Naive thymus-derived CD8-positive, alpha-beta T cell (primary cell): ENCODE measurements at regions not wholly inside any gene's neighbourhood (a gene's known extent, or its start where the extent isn't known, plus 50 kb on each side); places are given as distances from the start of the nearest gene placed in this dataset.
A peak's percentile ranks its signal among the peaks of the same experiment; 100 is the strongest.

ENCODE experiments used
- ATAC-seq, 2 donors: fragments of 150-1000 bp; cut with Tn5 transposase in 1 of 2; sonication (Bioruptor Pico), chemical (Tn5 transposase) in 1 of 2; 1 replicate in 1 of 2; 2 replicates in 1 of 2; pipeline ENCODE4 v1.10.0; 2021; ENCODE audit warnings: mild to moderate bottlenecking in 2 of 2, moderate library complexity in 2 of 2
- POLR2A ChIA-PET: fragments of 350-600 bp; sonication (Branson Sonifier 250); formaldehyde crosslinking; loops from one replicate; lab custom pipeline; 2021; ENCODE audit warnings: antibody characterized with exemption; lab: Charles Lee
- DNase-seq, 10 donors: peaks; one replicate each; pipeline versions ENCODE4 v3.0.0 to v3.0.0-alpha.2; 2020 to 2022
- H3K27ac Mint-ChIP-seq, 10 donors: one replicate each; pipeline ENCODE4 v1.8.0; 2020 to 2022; ENCODE audit warnings: mild to moderate bottlenecking in 10 of 10, mixed read lengths in 10 of 10, moderate library complexity in 4 of 10, inconsistent platforms in 1 of 10
- H3K27me3 Mint-ChIP-seq, 5 donors: one replicate each; pipeline ENCODE4 v1.8.0; 2021 to 2022; ENCODE audit warnings: mixed read lengths in 5 of 5
- H3K36me3 Mint-ChIP-seq, 3 donors: one replicate each; pipeline ENCODE4 v1.8.0; 2020 to 2022; ENCODE audit warnings: mixed read lengths in 3 of 3, mild to moderate bottlenecking in 2 of 3, inconsistent platforms in 1 of 3
- H3K4me1 Mint-ChIP-seq, 4 donors: one replicate each; pipeline ENCODE4 v1.8.0; 2021 to 2022; ENCODE audit warnings: mixed read lengths in 4 of 4
- H3K4me3 Mint-ChIP-seq, 10 donors: one replicate each; pipeline ENCODE4 v1.8.0; 2020 to 2022; ENCODE audit warnings: mild to moderate bottlenecking in 10 of 10, mixed read lengths in 10 of 10, moderate library complexity in 6 of 10, inconsistent platforms in 1 of 10
- H3K9me3 Mint-ChIP-seq, 9 donors: one replicate each; pipeline ENCODE4 v1.8.0; 2020 to 2022; ENCODE audit warnings: mixed read lengths in 9 of 9, mild to moderate bottlenecking in 3 of 9, inconsistent platforms in 1 of 9, moderate library complexity in 1 of 9

GRCh38 chr15:69747193-69747592 lies 294.6 kb downstream of the RPLP1 start:
- Mint-ChIP-seq H3K9me3 (peaks cover 0 to 3% (median 0%) of the 10 kb centered on the region in 9 donors), H3K36me3 (peaks cover 0 to 2% (median 0%) of the 10 kb centered on the region in 3 donors), H3K27ac (no peak overlapping the region), H3K27me3 (peaks cover 17 to 76% (median 50%) of the 10 kb centered on the region in 5 donors), H3K4me3 (no peak overlapping the region), H3K4me1 (peaks cover 20 to 49% (median 36%) of the 10 kb centered on the region in 4 donors)
- ATAC-seq (no peak), DNase-seq (no peak)
- POLR2A ChIA-PET, result no interaction called here

GRCh38 chr15:69748131-69748530 lies 295.5 kb downstream of the RPLP1 start:
- POLR2A ChIA-PET, result interaction anchor here (2.5 kb wide), 1 partner anchor 12 kb away, joined by 9 read pairs; no protein-coding TSS in a partner anchor
- DNase-seq (no peak), ATAC-seq (no peak)
- Mint-ChIP-seq H3K9me3 (peaks cover 0 to 9% (median 4%) of the 10 kb centered on the region in 9 donors), H3K4me3 (no peak overlapping the region), H3K27ac (peak overlapping the region in 1 of 10 donors; percentile 15), H3K27me3 (peaks cover 17 to 83% (median 50%) of the 10 kb centered on the region in 5 donors), H3K36me3 (peaks cover 0 to 7% (median 4%) of the 10 kb centered on the region in 3 donors), H3K4me1 (peaks cover 20 to 53% (median 33%) of the 10 kb centered on the region in 4 donors)

DNA sequence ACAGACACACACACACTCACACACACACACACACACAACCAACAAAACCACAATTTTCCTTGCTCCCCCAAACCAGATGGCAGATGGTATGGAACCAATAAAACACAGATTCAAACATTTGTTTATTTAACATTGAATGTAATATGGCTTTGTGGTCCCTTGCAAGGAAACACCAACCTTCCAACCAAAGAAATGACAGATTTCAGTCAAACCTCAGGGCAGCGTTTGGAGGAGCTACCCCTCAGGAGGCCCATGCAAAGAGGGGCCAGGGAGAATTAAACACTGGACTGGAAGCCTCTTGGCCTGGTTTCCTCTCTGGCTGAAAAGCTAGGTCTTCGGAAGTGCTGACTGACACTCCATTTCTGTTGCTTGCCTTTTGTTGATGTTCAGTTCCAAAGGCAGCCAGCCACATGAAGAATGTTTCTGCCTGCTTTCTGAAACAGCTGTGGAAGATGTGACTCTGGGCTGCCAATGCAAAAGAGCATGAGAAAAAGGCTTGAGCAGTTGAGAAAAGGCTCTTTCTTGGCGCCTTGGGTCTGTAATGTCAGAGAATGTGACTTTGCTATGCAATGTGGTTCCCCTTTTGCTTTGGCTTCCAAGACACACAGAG lies 296.1 kb downstream of the RPLP1 start:
- H3K27ac Mint-ChIP-seq, result peak overlapping the region in 2 of 10 donors; percentile 6 to 26
- peaks cover 0 to 8% (median 4%) of the 10 kb centered on the region in 3 donors for H3K36me3 Mint-ChIP-seq
- DNase-seq (no peak), ATAC-seq (no peak)
- H3K27me3 Mint-ChIP-seq, result peaks cover 14 to 83% (median 44%) of the 10 kb centered on the region in 5 donors
- POLR2A ChIA-PET, result interaction anchor here (2.2 to 2.5 kb wide), 2 partner anchors 11 to 351 kb away, joined by 5 to 9 read pairs; no protein-coding TSS in a partner anchor
- peaks cover 19 to 53% (median 31%) of the 10 kb centered on the region in 4 donors for H3K4me1 Mint-ChIP-seq
- no peak overlapping the region for H3K4me3 Mint-ChIP-seq
- H3K9me3 Mint-ChIP-seq, result peaks cover 0 to 9% (median 6%) of the 10 kb centered on the region in 9 donors

- Mint-ChIP-seq H3K4me3 (no peak overlapping the region), H3K27ac (peak overlapping the region in 1 of 10 donors; percentile 53), H3K4me1 (peaks cover 14 to 53% (median 31%) of the 10 kb centered on the region in 4 donors), H3K27me3 (peaks cover 14 to 83% (median 40%) of the 10 kb centered on the region in 5 donors), H3K9me3 (peaks cover 0 to 9% (median 8%) of the 10 kb centered on the region in 9 donors), H3K36me3 (peaks cover 0 to 8% (median 4%) of the 10 kb centered on the region in 3 donors)
- no peak for ATAC-seq
- POLR2A ChIA-PET, result interaction anchor here (2.2 to 2.5 kb wide), 2 partner anchors 10 to 350 kb away, joined by 5 to 9 read pairs; no protein-coding TSS in a partner anchor
- DNase-seq, result no peak
Measured at GRCh38 chr15:69749274-69749673, 296.7 kb downstream of the RPLP1 start.

DNA sequence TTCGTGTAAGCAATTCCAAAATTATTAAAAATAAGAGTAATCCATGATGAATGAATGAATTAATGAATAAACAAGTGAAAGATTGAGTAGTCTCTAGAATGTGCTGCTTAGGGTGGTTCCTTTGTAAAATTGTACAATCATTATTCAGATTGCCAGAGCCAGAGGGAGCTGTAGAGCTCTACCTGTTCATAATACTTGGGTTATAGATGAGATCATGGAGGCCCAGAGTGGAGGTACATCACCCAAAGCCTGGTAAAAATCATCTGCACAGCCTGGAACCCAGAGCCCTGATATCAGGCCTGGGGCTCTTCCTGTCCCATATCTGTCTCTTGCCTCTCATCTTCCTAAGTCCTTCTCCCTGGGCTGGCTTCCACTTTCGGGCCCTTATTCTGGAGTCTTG lies 297.2 kb downstream of the RPLP1 start:
- H3K27me3 Mint-ChIP-seq, result peaks cover 14 to 83% (median 43%) of the 10 kb centered on the region in 5 donors
- POLR2A ChIA-PET, result interaction anchor here (2.2 to 2.5 kb wide), 2 partner anchors 10 to 350 kb away, joined by 5 to 9 read pairs; no protein-coding TSS in a partner anchor
- DNase-seq (peak in 2 of 10 donors; percentile 30 to 33), ATAC-seq (peak; percentile 64 to 68)
- peak overlapping the region in 1 of 10 donors; percentile 60 for H3K27ac Mint-ChIP-seq
- peaks cover 0 to 8% (median 4%) of the 10 kb centered on the region in 3 donors for H3K36me3 Mint-ChIP-seq
- H3K4me3 Mint-ChIP-seq, result no peak overlapping the region
- peaks cover 14 to 53% (median 31%) of the 10 kb centered on the region in 4 donors for H3K4me1 Mint-ChIP-seq
- H3K9me3 Mint-ChIP-seq, result peaks cover 0 to 13% (median 8%) of the 10 kb centered on the region in 9 donors

GRCh38 chr15:69750253-69750652 lies 297.6 kb downstream of the RPLP1 start:
- peaks cover 17 to 53% (median 33%) of the 10 kb centered on the region in 4 donors for H3K4me1 Mint-ChIP-seq
- H3K36me3 Mint-ChIP-seq, result peaks cover 0 to 8% (median 4%) of the 10 kb centered on the region in 3 donors
- DNase-seq (no peak), ATAC-seq (no peak)
- no peak overlapping the region for H3K4me3 Mint-ChIP-seq
- peaks cover 0 to 13% (median 8%) of the 10 kb centered on the region in 9 donors for H3K9me3 Mint-ChIP-seq
- POLR2A ChIA-PET, result interaction anchor here (1.4 to 2.5 kb wide), 3 partner anchors 9 to 349 kb away, joined by 3 to 9 read pairs (median 5); no protein-coding TSS in a partner anchor
- peaks cover 14 to 84% (median 41%) of the 10 kb centered on the region in 5 donors for H3K27me3 Mint-ChIP-seq
- H3K27ac Mint-ChIP-seq, result peak overlapping the region in 1 of 10 donors; percentile 60

DNA sequence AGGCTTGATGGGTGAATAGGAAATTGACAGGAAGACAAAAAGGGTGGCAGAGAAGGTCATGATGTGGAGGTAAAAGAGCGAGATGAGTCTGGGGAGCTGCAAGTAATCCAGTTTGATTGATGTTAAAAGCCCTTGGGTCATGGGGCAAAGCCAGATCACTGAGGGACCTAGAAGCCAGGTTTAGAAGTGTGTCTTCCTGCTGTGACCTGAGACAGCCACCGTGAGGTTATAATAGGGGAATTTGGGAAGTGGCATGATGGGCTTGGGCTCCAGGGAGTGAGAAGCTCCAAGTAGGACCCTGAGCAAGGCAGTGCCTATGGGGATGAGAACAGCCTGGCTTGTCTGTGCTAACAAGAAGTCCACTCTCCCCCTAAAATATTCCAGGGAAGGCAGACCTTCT lies 298.5 kb downstream of the RPLP1 start:
- Mint-ChIP-seq H3K4me3 (no peak overlapping the region), H3K27ac (no peak overlapping the region), H3K4me1 (peaks cover 22 to 57% (median 42%) of the 10 kb centered on the region in 4 donors), H3K36me3 (peaks cover 0 to 8% (median 4%) of the 10 kb centered on the region in 3 donors), H3K9me3 (peaks cover 0 to 13% (median 8%) of the 10 kb centered on the region in 9 donors), H3K27me3 (peaks cover 11 to 77% (median 37%) of the 10 kb centered on the region in 5 donors)
- ATAC-seq (no peak), DNase-seq (peak in 1 of 10 donors; percentile 0)
- POLR2A ChIA-PET, result interaction anchor here (0.6 to 1.8 kb wide), 4 partner anchors 10 to 171 kb away, joined by 3 to 6 read pairs (median 4); no protein-coding TSS in a partner anchor

GRCh38 chr15:69751566-69751965 lies 298.9 kb downstream of the RPLP1 start:
- ATAC-seq, result no peak
- Mint-ChIP-seq H3K4me3 (peak overlapping the region in 1 of 10 donors; percentile 16), H3K27me3 (peaks cover 10 to 73% (median 33%) of the 10 kb centered on the region in 5 donors), H3K36me3 (peaks cover 0 to 8% (median 4%) of the 10 kb centered on the region in 3 donors), H3K27ac (peak overlapping the region in 1 of 10 donors; percentile 10), H3K9me3 (peaks cover 0 to 13% (median 8%) of the 10 kb centered on the region in 9 donors), H3K4me1 (peaks cover 21 to 60% (median 46%) of the 10 kb centered on the region in 4 donors)
- POLR2A ChIA-PET, result interaction anchor here (0.6 to 1.8 kb wide), 4 partner anchors 9 to 170 kb away, joined by 3 to 6 read pairs (median 4); no protein-coding TSS in a partner anchor
- DNase-seq, result peak in 1 of 10 donors; percentile 1

- POLR2A ChIA-PET, result interaction anchor here (3.7 to 10.1 kb wide), 2 partner anchors 9 to 343 kb away, joined by 16 to 138 read pairs; partner anchors contain the start of gene TLE3
- peak overlapping the region in 4 of 10 donors; percentile 9 to 93 (median 18) for H3K27ac Mint-ChIP-seq
- peaks cover 0 to 13% (median 8%) of the 10 kb centered on the region in 9 donors for H3K9me3 Mint-ChIP-seq
- ATAC-seq (no peak), DNase-seq (no peak)
- peaks cover 0 to 6% (median 4%) of the 10 kb centered on the region in 3 donors for H3K36me3 Mint-ChIP-seq
- H3K4me3 Mint-ChIP-seq, result peak overlapping the region in 1 of 10 donors; percentile 23
- H3K27me3 Mint-ChIP-seq, result peaks cover 11 to 55% (median 19%) of the 10 kb centered on the region in 5 donors
- H3K4me1 Mint-ChIP-seq, result peaks cover 27 to 73% (median 66%) of the 10 kb centered on the region in 4 donors
Measured at GRCh38 chr15:69753867-69754266, 301.2 kb downstream of the RPLP1 start.

- H3K27ac Mint-ChIP-seq, result peak overlapping the region in 6 of 10 donors; percentile 1 to 93 (median 24)
- ATAC-seq (no peak), DNase-seq (no peak)
- H3K4me1 Mint-ChIP-seq, result peaks cover 31 to 77% (median 70%) of the 10 kb centered on the region in 4 donors
- peaks cover 0 to 13% (median 8%) of the 10 kb centered on the region in 9 donors for H3K9me3 Mint-ChIP-seq
- H3K4me3 Mint-ChIP-seq, result peak overlapping the region in 6 of 10 donors; percentile 16 to 80 (median 67)
- peaks cover 11 to 54% (median 19%) of the 10 kb centered on the region in 5 donors for H3K27me3 Mint-ChIP-seq
- H3K36me3 Mint-ChIP-seq, result peaks cover 0 to 6% (median 4%) of the 10 kb centered on the region in 3 donors
- POLR2A ChIA-PET, result interaction anchor here (3.7 to 10.1 kb wide), 2 partner anchors 10 to 343 kb away, joined by 16 to 138 read pairs; partner anchors contain the start of gene TLE3
Measured at GRCh38 chr15:69754313-69754712, 301.7 kb downstream of the RPLP1 start.

DNA sequence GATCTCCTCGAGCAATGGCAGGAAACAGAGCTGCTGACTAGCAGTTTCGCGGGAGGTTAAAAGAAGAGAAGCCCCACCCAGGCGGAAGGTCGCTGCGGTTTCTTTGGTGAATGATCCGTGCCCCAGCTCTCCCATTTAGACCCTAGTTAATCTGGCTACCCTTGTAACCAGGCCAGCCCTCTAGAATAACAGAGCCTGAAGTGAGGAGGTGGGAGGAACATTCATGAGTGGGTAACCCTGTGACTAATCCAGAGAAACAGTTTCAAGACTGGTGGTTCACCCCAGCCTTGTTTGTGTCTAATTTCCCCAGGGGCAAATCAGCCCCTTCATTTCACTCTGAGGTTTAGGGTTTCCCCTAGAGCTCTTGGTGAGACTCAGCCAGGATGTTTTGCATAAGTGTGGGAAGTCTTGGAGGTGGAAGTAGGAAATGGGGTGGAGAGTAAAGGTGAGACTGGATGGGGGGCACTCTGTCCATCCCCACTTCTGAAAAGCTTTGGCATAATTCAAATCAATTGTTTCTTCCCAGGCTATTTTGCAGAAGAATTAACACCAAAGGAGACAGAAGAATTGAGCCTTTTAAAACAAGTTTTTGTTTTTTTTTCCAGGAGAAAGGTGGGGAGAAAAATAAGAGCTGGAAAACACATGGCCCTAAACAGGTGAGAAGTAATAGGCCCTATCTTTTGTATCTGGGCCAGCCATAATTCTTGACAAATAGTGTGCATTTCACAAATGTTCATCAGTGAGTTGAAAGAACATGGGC lies 303.1 kb downstream of the RPLP1 start:
- DNase-seq (peak; percentile 28 to 86 (median 59)), ATAC-seq (peak; percentile 59 to 78)
- Mint-ChIP-seq H3K9me3 (peaks cover 0 to 10% (median 8%) of the 10 kb centered on the region in 9 donors), H3K36me3 (peaks cover 0 to 6% (median 4%) of the 10 kb centered on the region in 3 donors), H3K27me3 (peaks cover 11 to 42% (median 14%) of the 10 kb centered on the region in 5 donors), H3K4me3 (peak overlapping the region; percentile 54 to 86 (median 73)), H3K4me1 (peaks cover 38 to 80% (median 76%) of the 10 kb centered on the region in 4 donors), H3K27ac (peak overlapping the region; percentile 52 to 93 (median 74))
- POLR2A ChIA-PET, result interaction anchor here (0.8 to 10.1 kb wide), 10 partner anchors 11 to 704 kb away, joined by 3 to 138 read pairs (median 4); partner anchors contain the start of gene TLE3
